GM19452 (cell line): ENCODE measurements at regions not wholly inside any gene's neighbourhood (a gene's known extent, or its start where the extent isn't known, plus 50 kb on each side); places are given as distances from the start of the nearest gene placed in this dataset.
"Not testable (repeated sequence)": the region's sequence is repeated elsewhere in the genome, so short reads cannot be mapped to it uniquely, and the experiment has no call there.

Source experiments
- ATAC-seq: cut with Tn5 transposase; IDR thresholded peaks from one replicate; pipeline ENCODE4 v1.9.1; 2021; ENCODE audit not compliant: unreplicated experiment

GRCh38 chr12:102669056-102669455 is 188.7 kb upstream of the IGF1 start:
- ATAC-seq: no peak

DNA sequence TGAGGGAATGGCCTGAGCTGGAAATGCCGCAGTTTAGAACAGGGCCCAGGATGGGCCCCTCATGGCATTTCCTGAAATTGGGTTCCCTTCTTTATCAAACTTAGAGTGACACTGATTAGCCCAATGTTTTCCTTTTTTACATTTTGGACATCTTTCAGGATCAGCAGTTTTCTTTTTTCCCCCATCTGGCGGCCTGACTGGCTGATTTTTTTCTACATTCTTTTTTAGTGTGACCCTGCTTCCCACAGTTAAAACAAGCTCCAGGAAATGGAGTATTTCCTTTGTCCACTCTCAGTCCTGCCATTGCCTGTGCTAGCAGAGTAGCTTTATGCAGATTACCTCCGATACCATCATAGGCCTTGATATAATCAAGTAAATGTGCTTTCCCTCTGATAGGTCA is 185.8 kb upstream of the IGF1 start:
- ATAC-seq: not testable (repeated sequence)

- ATAC-seq: no peak
Measured at GRCh38 chr12:102659200-102659911, 179.0 kb upstream of the IGF1 start.

DNA sequence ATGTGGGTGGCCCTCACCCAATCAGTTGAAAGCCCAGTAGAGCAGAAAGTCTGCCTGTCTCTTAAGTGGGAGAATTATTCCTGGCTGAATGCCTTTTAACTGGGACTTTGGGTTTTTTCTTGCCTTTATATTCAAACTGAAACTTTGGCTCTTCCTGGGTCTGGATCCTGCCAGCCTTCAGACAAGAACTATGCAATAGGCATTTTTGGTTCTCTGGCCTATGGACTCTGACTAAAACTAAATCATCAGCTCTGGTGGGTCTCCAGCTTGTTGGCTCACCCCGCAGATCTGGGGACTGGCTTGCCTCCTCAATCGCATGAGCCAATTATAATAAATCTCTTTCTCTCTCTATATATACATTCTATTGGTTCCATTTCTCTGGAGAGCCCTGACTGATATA is 173.0 kb upstream of the IGF1 start:
- no peak for ATAC-seq

GRCh38 chr12:102652645-102653313 is 172.4 kb upstream of the IGF1 start:
- no peak for ATAC-seq

DNA sequence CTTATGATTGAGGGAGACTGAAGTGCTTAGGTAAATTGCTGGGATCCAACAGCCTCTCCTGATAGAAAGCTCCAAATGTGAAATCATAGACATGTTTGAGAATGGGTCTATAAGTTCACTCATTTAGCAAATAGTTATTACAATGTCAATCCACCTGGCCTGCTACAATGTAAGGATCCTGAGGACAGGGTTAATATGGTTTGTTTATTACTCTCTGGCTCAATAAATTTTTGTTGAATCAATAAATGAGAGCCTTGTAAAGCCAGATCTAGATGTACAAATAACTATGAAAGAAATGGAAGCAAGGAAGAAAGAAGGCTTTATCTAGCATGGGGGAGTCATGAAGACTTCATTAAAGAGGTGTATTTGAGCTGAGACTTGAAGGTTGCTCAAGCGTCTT is 165.6 kb upstream of the IGF1 start:
- ATAC-seq: no peak

DNA sequence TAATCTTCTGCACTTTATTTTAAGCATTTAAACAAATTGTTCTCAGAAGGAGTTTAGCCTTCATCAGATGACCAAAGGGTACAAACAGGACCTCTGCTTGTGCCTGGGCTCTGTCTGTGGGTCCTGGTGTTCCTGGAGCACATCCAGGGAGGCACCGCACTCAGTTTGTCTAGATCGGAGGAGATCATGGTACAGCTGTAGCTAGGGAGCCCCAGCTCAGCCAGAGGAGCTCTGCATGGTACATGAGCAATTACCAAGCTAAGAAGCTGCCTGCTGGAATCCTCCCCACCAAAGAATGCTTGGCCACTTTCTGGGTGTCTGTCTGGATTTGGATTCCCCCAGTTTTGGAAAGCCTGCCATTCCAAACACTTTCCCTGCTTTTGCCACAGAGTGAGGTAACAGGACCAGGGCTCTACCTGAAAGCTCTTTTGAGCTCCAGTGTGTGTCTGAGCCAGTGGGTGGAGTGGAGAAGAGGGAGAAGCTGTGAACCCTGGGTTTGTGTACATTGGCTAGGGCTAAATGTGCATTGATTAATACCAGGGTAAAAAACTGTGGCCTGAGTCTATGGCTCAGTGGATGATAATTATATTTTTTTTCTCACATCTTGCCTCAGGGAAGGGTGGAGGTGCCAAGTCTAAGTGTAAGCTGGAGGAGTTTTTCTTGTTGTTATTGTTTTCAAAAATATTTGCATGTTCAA is 163.7 kb upstream of the IGF1 start:
- ATAC-seq: no peak

GRCh38 chr12:102642199-102642598 is 161.8 kb upstream of the IGF1 start:
- no peak for ATAC-seq

DNA sequence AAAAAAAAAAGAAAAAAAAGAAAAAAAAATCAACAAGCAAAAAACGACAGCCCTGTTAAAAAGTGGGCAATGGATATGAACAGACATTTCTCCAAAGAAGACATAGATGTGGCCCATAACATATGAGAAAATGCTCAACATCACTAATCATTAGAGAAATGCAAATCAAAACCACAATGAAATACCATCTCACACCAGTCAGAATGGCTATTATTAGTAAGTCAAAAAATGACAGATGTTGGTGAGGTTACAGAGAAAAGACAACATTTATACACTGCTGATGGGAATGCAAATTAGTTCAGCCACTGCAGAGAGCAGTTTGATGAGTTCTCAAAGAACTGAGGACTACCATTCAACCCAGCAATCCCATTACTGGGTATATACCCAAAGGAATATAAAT is 160.3 kb upstream of the IGF1 start:
- ATAC-seq: peak; percentile 78

DNA sequence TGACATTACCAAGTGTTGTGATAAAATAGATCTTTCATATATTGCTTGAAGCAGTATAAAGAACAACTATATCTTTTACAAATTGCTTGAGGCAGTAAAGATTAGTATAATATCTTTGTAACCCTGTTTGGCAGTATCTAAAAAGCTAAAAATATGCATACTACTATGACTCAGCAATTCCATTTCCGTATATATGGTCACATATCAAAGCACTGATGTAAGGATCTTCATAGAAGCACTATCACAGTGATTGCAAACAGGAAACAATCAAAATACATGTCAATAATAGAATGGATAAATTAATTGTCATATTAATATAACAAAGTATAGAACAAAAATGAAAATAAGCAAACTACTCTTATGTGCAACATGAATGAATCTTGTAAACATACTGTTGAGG is 158.4 kb upstream of the IGF1 start:
- ATAC-seq: no peak

DNA sequence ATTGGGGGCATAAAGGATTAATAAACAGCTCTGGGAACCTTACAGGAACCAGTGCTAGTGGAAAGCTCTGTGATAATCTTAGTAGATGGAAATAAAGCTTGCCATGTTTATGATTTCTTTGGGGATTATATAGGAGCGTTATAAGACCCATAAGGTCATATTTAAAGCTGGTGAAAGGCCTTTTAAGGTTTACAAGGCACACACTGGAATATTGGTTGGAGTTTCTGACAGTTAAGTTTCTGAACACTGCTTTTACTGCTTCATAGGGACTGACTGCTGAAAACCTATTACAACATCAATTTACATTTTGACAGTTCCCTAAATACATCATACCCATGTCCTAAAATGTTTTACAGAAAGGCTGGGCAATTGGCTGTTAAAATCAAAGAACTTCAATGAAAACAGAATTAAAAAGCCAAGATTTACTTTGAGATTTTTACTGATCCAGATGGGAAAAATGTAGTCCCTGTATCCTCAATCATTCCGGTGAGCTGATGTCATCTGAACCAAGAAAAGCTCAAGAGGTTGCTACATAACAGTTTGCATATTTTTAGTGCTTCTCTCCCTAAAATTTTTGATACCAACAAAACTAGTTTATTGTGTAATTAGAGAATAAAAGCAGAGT is 153.7 kb upstream of the IGF1 start:
- no peak for ATAC-seq

DNA sequence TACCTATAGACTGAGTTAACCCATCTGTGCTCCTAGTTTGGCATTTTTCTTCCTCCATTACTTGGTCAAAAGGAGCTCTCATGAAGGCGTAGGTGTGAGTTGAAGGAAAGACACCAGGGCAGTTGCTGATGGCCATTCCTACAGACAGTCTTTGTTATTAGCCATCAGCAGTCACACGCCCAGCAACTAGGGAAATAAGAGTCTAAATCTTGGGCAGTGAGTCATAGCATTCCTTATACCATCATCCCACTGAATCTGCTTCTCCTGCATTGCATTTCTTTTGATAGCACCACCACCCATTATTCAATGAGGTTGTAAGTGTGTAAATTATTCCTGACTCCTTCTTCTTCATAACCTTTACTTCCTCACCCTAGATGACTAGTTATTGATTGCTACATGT is 150.9 kb upstream of the IGF1 start:
- ATAC-seq: no peak

- no peak for ATAC-seq
Measured at GRCh38 chr12:102629262-102629888, 149.0 kb upstream of the IGF1 start.

- no peak for ATAC-seq
Measured at GRCh38 chr12:102625819-102626218, 145.5 kb upstream of the IGF1 start.

DNA sequence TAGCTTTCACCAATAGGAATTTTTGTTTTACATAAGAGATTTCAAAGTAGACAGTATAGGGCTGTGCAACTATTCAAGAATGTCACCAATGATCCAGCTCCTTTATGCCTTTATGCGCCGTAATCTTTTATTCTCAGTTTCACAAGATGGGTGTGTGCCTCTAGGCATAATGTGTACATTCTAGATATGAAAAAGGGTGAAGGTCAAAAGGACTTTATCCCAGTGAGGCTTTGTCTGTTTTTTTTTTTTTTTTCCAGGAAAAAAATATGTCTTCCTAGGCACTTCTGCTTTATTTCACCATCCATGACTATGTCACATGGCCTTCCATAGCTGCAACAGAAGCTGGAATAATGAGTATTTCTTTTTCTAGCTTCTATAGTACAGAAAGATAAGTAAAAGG is 142.3 kb upstream of the IGF1 start:
- ATAC-seq: no peak

DNA sequence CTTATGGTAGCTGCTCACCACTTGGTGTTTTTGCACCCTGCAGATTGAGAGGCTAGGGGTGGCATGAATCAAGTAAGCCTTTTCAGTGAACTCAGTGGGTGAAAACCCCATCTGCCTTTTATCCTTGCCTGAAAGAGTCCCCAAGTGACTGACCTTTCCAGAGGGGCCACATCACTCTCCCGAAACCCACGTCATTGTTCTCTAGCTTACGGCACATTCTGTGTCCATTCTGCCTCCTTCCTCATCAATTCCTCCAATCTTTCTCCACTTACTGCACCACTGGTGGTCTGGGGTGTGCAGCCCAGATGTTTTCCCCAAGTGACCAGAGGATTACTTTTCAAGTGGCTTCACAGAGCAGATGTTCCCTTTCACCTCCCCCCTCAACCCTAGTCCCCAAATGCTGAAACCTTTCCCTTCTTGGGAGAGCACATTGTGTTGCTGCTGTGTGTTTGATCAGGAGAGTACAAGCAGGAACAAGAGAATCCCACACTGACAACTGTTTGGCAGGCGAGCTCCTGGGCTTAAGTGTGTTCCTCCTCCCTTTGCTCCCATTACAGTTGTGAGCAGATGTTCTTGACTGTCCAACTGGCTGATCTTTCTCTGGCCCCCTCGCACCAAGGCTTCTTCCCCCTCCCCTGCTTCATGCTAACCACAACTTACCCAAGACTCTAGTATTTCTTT is 138.0 kb upstream of the IGF1 start:
- ATAC-seq: no peak

GRCh38 chr12:102616692-102617091 is 136.3 kb upstream of the IGF1 start:
- ATAC-seq: no peak

DNA sequence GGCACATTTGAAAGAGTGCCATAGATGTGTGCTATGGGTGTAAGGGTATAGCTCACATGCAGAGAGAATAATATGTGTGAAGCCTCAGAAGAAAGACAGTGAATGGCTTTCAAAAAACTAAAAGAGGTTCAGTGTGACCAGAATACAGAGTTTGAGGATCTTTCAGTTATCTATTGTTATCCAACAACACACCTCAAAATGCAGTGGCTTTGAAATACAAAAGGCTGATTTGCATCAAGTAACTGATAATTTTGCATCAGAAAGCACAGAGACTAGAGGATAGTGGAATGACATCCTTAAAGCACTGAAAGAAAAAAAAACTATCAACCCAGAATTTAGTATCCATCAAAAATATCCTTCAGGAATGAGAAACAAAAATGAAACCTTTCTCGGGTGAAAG is 131.6 kb upstream of the IGF1 start:
- no peak for ATAC-seq

DNA sequence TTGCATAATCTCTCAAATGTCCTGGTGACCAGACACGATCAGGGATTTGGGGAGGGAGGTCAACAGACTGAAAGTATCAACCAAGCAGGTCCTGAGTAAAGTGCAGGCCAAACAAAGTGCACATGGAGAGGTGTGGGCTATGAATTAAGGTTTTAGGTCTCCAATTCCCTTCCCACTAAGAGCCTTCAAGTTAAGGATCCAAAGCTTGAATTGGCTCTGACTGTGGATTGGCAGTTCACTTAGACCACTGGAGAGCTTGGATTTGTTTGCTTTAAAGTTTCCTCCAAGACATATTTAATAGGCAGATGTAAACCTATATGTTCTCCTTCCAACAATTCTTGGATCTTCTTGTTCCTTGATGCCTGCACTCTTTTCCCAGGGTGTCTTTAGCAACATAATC is 129.6 kb upstream of the IGF1 start:
- no peak for ATAC-seq

DNA sequence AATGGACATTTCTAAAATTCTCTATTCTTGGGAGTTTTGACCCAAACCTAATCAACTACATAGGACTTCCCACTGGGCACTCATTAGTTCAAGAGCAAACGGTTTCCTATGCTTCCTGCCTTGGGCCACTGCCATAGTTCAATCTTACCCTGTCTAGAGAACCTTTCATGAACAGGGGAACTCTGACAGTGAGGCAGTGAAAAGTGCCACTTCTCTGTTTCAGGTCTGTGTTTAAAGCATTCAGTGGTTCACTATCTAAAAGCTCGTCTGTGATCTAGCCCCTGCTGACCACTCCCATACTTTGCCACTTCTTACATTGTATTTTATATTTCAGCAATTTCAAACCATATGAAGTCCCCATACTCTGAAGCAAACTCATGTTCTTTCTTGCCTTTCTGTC is 122.7 kb upstream of the IGF1 start:
- no peak for ATAC-seq

DNA sequence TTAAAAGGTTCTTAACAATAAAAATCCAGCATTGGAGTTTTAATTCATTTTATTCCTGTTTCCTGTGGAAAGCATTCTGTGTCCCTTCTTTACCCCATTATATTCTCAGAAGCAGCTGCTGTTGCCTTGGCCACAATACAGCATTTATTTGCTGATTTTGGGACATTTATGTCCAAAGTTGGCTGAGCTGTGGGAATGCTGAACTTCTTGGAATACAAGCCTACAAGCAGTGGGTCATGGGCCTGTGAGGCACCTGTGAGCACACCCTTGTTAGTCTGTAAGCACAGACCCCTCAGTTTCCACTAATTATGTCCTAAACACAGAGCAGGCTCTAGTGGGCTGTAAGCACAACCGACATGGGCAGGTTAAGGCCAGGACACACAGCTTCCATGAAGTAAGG is 122.2 kb upstream of the IGF1 start:
- no peak for ATAC-seq
